M059J (cell line): ENCODE measurements at regions not wholly inside any gene's neighbourhood (a gene's known extent, or its start where the extent isn't known, plus 50 kb on each side); places are given as distances from the start of the nearest gene placed in this dataset.

Experiments used
- DNase-seq: peaks from one replicate; pipeline ENCODE4 v3.0.0-alpha.2; 2012; ENCODE audit warnings: low read depth

DNA sequence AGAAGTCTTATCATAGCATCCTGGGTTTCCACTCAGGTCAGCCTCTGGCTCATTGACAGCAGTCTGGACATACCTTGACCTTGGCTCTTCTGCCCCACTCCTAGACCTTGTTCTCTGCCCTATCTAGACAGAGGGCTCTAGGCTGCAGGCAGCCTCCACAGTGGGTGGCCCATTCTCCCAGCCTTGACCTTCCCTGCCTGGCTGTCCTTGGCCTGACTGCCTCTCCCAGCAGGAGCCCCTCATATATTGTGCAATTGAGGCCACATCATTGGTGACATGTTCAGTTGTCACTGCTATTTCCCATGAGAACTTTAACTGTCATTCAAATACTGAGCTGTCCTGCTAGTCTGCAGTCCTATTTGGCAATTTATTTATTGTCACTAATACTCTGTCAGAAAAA lies 503.4 kb downstream of the PLXNA4 start:
- peak; percentile 11 for DNase-seq

DNA sequence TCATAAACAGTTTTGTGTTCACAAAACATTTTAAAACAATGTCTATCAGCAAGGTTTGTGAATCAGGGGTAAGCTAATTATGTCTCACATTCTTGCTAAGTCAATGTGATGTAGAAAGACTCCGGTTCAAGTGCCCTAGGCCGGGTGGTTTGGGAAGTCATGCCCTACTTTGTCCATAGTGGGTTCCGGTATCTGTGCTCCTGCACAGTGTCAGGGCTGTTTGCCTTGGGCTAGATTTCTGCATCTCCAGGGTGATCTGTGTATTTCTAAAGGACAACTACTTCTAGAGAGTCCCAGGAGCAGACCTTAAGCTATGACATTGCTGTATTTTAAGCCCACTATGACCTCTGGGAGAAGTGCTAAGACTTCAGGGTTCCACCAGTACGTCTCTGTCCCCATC lies 504.1 kb downstream of the PLXNA4 start:
- DNase-seq, result peak; percentile 15

DNA sequence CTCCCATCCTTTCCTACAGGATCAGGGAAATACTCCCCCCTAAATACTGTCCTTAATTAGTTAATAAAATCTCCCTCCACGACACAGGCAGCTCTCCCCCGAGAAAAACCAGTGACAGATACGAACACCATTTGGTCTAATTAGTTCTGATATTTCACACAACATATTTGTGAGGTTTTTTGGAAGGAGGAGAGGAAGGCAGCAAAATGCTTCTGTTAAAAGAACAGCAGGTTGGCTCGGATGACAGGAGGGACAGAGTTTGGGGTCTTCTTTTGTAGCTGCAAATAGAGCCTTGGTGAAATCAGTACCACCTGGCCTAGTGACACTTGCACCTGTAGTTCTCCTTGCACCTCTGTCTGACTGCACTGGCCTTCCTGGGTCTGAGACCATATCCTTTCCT lies 507.0 kb downstream of the PLXNA4 start:
- no peak for DNase-seq

DNA sequence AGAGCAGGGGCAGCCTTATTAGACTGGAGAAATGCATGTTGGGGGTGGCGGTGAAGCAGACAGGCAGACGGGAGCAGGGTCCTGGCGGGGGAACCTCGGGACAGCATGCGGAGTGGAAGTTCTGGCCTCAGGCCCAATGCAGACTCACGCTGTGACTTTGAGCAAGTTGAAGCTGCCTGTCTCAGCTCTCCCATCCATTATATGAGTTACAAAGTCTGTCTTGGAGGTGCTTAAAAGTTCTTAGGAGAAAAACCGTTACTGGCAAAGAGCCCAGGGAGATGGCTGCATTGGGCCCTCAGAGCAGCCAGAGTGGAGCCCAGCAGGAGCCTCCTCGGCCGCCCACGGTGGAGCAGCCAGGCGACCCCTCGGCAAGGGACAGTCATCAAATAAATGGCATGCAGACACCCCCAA lies 509.5 kb downstream of the PLXNA4 start:
- DNase-seq, result peak; percentile 75

DNA sequence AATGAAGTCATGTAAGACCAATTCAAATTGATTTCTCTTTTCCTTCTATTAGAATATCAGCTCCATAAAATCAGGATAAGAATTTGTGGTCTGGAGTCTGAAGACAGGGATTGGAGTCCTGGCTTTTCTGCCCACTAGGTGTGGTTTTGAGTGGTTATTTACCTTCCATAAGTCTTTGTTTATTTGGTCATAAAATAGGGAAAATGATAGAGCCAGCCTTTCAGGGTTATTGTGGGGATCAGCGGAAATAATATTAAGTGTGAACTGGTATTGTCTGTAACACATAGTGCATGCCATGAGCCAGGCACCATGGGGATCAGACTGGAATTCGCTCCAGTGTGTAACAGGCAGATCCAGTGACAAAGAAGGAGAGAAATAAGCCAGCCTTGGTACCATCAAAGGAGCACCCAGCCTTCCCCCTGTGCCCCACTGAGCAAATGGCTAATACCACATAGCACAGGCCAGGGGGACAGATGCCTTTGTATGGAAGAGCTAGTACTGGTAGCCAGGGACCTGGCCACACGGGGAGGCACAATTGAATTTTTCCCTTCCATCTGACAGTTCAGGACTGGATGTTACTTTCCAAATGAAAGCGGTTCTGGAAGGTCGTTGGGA lies 509.7 kb upstream of the PODXL start:
- peak; percentile 47 for DNase-seq

DNA sequence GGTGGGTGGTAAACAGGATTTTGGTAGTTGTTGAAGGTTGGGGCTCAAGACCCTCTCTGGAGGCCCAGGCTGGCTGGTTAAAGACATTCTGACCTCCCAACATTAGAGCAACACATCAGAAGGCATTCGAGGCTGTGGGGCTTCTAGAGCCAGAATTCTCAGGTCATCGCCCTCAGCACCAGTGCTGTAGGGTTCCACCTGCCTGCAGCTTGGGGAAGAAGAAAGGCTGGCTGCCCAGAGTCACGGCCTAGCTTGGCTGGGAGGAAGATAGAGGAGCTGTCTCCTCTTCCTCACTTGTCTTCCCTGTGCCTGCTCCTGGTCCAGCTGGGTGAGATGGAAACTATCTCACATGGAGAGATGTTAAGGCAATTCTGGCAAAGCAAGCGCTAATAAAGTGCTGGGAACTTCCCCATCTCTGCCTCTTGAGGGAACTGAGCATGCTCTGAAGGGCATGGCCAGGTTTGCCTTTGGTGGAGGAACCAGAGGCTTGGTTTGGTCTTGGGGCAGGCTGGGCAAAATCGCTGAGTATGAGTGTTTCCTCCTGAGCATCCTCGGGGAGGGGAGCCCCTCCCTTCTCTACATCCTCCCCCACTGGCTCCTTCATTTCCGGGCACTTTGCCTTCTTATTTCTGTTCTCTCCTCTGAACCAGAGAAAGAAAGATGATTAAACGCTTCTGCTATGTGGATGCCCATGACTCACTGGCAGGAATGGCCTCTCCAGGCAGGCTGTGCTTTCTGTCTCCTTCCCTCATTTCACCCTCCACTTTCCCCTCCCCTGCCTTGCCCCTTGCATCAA lies 509.0 kb upstream of the PODXL start:
- DNase-seq, result peak; percentile 99

DNA sequence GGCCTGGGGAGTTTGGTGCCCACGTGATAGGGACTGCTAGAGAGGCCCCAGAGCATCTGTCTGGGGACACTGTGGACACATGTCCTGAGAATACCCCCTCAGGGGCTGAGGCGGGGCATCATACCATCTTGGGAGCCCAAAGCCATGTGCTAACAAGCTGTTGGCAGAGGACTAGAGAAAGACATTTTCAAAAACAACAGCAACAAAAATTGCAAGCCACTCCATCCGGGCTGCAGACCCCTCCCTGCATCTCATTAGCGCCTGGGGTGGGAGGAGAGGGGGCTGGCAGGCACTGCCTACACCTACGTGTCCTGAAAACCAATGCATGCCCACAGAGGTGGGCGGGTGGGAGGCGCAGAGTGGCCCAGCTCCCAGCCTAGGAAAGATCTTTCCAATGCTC lies 507.4 kb upstream of the PODXL start:
- no peak for DNase-seq

DNA sequence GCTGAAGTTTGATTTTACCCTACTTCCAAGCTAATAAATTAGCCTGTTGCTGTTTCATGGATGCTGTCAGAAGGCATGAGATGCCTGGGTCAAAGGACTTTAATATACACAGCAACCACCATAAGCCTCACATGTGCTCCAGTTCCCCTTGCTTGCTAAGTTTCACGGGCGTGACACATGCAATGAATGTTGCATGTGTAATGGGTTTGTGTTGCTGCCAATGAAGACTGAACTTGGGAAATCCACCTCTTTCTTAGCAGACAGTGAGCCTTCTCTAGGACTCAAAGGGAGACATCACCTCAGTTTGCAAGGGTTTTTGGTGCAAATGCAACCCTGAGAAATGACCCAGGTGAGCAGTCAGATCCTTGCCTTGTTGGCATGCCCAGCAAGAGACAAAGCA lies 505.5 kb upstream of the PODXL start:
- no peak for DNase-seq

DNA sequence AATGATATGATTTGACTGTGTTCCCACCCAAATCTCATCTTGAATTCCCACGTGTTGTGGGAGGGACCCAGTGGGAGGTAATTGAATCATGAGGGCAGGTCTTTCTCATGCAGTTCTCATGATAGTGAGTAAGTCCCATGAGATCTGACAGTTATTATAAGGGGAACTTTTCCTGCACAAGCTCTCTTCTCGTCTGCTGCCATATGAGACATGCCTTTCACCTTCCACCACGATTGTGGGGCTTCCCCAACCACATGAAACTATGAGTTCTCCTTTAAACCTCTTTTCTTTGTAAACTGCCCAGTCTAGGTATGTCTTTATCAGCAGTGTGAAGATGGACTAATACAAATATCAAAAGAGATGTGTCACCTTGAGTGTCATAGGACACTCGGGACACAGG lies 502.7 kb upstream of the PODXL start:
- DNase-seq, result no peak

DNA sequence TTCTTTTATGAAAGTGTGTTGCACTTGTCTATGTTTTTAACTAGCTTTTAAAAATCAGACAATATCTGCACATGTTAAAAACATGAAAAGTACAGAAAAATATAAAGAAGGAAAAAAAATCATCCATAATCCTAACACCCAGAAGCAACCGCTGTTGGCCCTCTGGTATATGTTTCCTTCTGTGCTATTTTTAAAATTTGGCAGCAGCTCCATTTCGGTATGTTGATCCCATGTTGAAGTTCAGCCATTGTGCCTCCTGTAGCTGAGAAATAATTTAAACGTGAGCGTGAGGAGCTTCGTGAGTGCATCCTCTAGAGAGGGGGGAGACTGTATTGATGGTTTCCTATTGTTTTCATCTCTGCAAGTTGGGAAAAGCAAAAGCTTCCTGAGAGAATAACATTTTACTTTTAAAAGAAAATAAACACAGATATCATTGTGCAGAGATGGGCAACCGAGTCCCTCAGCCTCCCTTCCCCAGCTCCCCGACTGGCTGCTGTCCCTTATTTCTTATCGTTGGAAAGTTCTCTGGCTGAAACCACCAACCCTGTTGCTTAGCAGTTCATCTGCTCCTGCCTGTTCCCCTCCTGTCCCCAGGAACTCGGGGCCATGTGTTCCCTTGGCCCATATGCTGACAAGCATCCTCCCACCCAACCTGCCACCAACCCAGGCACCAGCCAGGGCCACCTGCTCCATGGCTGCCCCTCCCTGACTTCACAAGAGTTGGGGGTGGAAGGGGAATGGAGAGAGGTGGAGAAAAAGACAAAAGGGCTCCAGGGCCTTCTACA lies 499.1 kb upstream of the PODXL start:
- no peak for DNase-seq

DNA sequence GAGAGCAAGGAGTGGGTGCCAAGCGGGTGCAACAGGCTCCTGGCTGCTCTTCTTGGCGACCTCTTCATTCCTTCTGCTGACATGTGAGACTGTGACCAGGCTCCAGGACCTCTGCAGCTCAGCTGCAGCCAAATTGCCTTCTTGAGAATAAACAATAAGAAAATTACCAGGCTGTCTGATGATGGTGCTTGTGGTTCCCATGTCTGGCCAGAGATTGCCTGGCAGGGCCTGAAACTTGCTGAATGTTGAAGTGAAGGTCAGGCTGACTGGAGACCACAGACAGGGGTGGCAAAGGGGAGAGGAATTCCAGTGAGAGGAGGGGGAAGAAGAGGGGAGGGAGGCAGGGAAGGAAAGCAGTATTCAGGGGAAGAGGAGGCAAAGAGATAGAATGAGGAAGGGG lies 497.4 kb upstream of the PODXL start:
- DNase-seq, result no peak

DNA sequence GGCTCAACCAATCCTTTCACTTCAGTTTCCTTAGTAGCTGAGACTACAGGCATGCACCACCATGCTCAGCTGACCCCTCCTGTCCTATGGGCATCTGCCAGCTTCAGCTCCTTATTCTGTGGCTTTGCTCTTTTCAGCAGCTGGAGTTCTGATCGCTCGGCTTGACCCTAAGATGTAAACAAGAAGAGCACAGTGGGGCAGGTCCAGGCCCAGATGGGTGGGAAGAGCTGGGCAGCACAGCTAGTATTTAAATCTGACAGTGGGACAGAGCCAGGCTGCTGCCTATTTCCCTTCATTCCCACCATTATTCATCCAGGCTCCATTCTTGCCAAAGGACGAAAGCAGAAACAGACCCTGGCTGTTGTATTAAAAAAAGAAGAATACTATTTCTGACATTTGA lies 494.9 kb upstream of the PODXL start:
- DNase-seq, result no peak

DNA sequence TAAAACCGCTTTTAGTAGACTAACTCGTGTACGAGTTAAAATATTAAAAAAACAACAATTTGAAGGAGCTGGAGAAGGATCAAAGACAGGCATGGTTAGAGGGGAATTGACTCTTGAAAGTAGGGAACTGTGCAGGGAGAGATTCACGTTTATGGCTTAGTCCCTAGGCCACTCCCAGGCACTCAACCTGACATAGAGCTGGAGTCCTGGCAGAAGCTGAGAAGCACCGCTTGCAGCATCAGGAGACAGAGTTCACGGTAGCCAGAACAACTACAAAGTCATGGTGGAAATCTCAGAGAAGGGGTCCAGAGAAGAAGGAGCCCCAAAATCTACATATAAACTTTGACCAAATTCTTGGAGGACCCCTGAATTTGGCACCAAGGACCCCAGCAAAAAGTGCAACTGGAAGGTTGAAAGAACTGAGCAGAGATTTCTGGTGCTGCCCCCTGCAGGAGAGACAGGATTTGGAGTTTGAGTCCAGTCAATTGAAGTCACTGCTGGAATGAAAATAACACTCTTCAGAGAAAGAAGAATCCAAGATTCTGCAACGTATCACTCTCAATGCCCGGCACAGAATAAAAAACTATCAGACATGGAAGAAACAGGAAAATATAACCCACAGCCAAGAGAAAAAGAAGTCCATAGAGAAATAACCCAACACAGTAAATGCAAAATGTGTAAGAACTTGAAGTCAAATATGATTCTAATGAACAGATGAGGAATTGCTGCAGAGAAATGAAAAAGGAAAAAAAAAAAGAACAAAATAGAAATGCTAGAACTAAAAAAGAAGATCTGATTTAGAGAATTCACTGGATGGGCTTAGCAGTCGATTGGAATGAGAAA lies 493.3 kb upstream of the PODXL start:
- peak; percentile 40 for DNase-seq

DNA sequence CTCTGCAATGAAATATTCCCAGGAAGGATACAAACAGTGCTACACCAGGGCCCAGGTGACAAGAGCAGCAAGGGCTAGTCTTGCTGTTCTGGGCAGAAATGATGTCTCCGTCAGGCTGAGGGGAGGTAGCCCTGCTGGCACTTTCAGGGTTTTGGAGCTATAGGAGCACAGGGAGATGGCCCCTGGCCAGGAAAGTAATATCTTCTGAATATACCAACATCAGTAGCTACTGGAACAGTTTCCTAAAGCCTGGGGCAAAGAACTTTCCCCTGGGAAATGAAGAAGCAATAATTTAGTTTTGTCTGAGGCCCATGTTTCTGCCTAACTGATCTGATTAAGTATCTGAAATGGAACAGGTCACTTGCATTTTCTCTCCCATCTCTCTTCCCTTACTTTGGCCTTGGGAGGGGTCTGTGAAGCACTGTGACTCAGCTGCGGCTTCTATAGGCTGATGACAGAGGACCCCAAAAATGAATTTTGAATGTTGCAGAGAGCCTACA lies 489.1 kb upstream of the PODXL start:
- DNase-seq, result no peak

DNA sequence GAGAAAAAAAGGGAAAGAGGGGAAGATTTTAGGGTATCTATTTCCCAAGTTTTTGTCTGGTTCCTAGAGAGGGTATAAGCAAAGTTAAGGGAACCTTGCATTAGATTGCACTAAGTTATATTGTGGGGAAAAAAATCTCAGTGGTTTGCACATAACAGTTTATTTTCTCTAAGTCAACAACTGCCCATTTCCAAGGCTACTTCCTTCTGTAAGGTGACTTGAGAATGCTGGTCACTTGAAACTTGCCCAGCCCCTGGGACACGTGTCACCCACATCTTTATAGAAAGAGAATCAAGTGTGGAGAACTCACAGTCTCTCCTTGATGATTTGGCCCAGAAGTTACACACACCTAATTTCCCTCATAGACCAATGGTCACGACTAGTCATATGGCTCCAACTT lies 488.6 kb upstream of the PODXL start:
- DNase-seq, result no peak

DNA sequence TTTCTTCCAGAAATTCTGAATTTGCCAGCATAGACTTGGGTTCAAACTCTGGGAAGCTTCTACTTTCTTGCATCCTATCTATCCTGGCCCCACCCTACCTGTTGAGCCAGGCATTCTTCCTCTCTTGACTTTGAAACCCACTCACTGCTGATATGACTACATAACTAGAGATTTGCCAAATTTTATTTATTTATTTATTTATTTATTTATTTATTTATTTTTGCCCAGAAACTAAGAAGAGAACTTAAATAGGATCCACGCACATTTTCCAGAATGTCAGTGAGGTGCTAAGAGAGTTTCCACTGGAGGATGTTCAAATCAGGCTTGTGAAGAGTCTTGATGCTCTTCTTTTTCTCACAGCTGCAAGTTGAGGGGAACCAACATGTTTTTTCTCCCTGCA lies 487.8 kb upstream of the PODXL start:
- no peak for DNase-seq

DNA sequence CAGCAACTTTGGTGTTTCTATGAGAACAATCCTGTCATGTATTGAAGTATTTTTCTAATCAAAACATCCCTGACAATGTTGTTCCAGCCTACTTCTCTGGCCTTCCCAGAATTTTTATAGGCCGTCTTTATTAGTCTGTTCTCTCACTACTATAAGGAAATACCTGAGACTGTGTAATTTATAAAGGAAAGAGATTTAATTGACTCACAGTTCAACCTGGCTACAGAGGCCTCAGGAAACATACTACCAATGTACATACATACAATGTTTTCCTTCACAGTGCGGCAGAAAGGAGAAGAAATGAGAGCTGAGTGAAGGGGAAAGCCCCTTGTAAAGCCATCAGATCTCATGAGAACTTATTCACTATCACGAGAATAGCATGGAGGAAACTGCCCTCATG lies 484.7 kb upstream of the PODXL start:
- no peak for DNase-seq

DNA sequence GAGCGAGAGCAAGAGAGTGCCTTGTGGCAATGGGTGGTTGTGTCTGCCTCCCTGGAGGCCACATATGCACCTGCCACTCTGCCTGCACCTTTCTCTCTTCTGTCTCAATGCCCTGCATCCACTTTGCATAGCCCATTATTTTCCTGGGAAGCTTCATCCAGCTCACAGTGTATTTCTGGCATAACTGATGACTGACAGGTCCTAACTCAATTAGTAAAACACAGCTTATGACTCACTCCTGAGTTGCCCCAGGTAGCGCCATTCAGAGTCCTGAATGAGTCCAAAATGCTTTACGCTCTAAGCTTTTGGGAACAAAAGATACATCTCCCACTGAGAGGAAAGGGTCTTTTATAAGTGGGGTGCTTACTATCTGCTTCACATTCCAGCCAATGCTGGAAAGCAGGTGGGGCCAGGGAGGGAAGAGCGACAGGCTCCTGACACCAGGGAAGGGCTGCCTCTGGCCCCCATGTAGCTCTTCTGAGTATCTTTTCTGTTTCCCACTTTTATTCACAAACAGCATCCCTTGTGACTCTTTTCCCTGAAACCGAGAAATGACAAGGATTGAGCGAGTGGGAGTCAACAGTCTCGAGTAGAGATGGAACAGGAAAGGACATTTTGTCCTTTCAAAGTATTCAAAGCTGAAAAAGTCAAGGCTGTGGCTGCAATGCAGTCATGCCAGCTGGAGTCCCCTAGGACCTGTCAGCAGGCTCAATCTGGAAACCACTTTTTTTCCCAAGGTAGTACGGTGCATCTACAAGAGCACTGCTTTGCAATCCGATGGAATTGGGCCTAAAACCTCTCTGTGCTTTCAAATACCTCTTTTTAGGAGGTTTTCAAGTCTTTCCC lies 479.3 kb upstream of the PODXL start:
- DNase-seq, result peak; percentile 31

DNA sequence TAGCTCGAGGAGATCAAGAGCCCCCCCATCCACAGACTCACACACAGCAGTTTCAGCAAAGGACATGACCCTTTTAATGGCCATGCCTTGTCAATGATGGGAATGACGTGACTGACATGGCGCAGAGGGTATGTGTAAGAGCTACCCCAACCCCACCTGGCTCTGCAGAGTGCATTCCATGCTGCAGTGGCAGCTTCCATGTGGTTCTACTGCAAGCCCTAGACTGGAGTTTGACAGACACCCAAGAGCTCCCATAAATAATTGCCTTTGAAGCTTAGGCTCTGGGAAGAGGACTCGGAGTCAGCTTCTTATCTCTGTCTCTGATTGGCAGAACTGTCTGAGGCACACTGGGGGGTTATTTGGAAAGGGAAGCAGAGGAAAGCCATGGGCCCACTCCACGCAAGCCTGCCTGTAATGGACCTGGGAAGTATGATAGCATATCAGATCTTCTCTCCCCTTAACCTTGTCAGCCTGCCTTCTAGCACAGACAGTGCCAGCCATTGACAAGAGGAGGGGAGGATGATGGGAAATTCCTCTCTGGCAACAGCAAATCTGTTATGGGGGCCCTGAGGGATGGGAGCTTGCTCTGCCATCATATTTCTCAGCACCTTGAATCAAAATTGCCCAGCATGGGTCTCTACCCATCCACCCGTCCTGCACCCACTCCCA lies 478.5 kb upstream of the PODXL start:
- DNase-seq, result no peak

DNA sequence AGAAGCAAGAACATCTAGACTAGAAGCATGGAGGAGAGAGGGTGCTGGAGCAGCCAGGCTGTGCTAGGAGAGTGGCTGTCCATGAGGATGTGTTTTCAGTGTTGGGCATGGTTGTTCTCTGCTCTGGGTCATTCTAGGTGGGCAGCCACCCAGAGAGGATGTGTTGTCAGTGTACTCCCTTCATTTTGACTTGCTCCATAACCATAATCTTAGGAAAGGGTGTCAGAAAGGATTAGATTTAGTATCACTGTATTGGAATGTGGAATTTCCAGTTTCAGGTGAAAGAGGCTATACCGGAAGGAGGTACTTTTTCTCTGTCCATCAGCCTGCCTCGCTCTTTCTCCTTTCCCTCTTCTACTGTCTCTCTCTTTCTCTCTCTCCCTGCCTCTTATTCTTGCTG lies 474.5 kb upstream of the PODXL start:
- no peak for DNase-seq
